GM06990 (cell line): ENCODE measurements at regions not wholly inside any gene's neighbourhood (a gene's known extent, or its start where the extent isn't known, plus 50 kb on each side); places are given as distances from the start of the nearest gene placed in this dataset.

ENCODE experiments used
- DNase-seq: peaks from one replicate; pipeline ENCODE4 v3.0.0-alpha.2; 2011; ENCODE audit not compliant: insufficient read length; ENCODE audit errors: extremely low read depth
- H3K27me3 ChIP-seq: replicated peaks from 2 replicates; pipeline ENCODE4 v1.6.0; 2011; ENCODE audit warnings: low read length; ENCODE audit not compliant: control insufficient read depth, insufficient read depth
- H3K36me3 ChIP-seq: 2 replicates; pipeline ENCODE4 v1.5.1; 2011; ENCODE audit warnings: low read length; ENCODE audit not compliant: control insufficient read depth, insufficient read depth
- H3K4me3 ChIP-seq: replicated peaks from 2 replicates; pipeline ENCODE4 v1.5.1; 2011; ENCODE audit warnings: low read depth, mild to moderate bottlenecking, control low read depth, low read length
- TF ChIP-seq, protein P1 (sequence below): IDR thresholded peaks from 2 replicates; pipeline ENCODE4 v1.5.1; 2011; ENCODE audit warnings: low read length, control low read depth, mild to moderate bottlenecking, inconsistent platforms; ENCODE audit not compliant: insufficient read depth, poor library complexity, severe bottlenecking

DNA sequence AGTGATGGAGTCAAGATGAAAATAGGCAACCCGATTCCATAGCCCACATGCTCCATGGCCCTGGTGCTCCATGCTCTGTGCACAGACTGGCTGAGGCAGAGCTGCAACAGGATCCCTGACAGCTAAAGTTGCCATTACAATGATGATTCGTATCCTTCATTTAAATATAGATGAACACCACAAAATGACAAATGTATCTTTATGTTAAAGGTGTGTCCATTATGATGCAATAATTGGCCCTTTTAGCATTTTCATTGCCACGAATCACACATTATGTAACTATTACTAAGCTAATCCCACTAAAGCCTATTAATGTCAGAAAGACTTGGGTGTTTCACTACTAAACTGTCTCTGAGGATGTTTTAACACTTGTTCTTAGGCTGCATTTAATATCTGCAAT is 270.2 kb upstream of the THBS1 start:
- H3K4me3 ChIP-seq = no peak overlapping the region
- no peak for DNase-seq
- no peaks in the 10 kb centered on the region for H3K36me3 ChIP-seq
- TF ChIP-seq, protein P1, sequence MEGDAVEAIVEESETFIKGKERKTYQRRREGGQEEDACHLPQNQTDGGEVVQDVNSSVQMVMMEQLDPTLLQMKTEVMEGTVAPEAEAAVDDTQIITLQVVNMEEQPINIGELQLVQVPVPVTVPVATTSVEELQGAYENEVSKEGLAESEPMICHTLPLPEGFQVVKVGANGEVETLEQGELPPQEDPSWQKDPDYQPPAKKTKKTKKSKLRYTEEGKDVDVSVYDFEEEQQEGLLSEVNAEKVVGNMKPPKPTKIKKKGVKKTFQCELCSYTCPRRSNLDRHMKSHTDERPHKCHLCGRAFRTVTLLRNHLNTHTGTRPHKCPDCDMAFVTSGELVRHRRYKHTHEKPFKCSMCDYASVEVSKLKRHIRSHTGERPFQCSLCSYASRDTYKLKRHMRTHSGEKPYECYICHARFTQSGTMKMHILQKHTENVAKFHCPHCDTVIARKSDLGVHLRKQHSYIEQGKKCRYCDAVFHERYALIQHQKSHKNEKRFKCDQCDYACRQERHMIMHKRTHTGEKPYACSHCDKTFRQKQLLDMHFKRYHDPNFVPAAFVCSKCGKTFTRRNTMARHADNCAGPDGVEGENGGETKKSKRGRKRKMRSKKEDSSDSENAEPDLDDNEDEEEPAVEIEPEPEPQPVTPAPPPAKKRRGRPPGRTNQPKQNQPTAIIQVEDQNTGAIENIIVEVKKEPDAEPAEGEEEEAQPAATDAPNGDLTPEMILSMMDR = no peak
- H3K27me3 ChIP-seq = no peaks in the 10 kb centered on the region

DNA sequence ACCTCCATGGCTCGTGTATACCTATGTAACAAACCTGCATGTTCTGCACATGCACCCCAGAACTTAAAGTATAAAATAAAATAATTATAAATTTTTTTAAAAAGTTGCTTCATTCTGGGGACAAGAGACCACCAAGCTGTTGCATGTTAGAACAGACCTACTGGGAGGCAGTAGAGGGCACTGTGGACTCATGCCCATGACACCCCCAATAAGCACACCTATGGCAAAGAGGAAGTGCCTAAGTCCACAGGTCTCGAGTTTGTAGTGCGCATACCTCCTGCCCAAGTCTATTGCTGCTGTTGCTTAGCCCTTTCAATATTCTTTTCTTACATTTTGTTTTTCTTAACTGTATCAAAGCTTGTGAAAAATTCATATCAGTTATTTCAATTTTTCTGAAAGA is 267.9 kb upstream of the THBS1 start:
- DNase-seq = no peak
- no peaks in the 10 kb centered on the region for H3K27me3 ChIP-seq

DNA sequence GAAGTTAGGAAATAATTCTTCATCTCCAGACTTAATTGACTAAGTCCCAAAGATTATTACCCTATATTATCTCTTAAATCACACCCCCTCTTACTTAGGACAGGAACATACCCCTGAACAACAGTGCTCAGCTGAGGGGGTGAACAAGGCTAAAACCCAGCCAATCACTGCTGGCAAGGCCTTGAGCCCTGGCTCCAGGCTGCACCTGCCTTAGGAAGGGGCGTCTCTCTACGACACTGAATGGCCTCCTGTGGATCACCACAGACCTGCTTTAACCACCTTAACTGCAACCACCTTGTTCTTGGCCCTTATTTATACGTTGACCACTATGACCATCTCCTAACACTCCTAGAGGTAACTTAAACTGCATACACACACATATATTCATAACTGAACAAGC is 267.4 kb upstream of the THBS1 start:
- DNase-seq = no peak
- no peaks in the 10 kb centered on the region for H3K27me3 ChIP-seq
- TF ChIP-seq, protein P1 = no peak
- H3K36me3 ChIP-seq = no peaks in the 10 kb centered on the region
- H3K4me3 ChIP-seq = no peak overlapping the region

More for the DNA sequence above, 267.9 kb upstream of the THBS1 start:
- no peaks in the 10 kb centered on the region for H3K36me3 ChIP-seq
- TF ChIP-seq, protein P1 = peak; percentile 70
- H3K4me3 ChIP-seq = no peak overlapping the region

DNA sequence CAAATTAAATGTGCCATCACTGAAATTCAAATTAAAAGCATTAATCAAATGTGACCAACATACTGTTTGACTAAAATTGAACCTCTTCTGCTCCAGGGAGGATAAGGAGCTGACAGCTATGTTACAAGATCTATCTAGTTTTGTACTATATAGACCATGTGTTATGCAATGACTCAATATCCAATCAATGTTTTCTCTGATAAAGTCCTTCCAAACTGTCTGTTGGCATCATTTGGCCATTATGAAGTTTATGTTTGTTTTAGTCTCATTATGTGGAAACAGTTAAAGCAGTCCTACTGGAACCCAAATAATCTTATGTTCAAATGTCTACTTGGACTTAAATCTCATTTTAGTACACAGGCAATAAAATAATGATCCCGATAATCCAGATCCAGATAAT is 267.0 kb upstream of the THBS1 start:
- no peak overlapping the region for H3K4me3 ChIP-seq
- DNase-seq = no peak
- no peaks in the 10 kb centered on the region for H3K36me3 ChIP-seq
- TF ChIP-seq, protein P1 = no peak
- no peaks in the 10 kb centered on the region for H3K27me3 ChIP-seq

DNA sequence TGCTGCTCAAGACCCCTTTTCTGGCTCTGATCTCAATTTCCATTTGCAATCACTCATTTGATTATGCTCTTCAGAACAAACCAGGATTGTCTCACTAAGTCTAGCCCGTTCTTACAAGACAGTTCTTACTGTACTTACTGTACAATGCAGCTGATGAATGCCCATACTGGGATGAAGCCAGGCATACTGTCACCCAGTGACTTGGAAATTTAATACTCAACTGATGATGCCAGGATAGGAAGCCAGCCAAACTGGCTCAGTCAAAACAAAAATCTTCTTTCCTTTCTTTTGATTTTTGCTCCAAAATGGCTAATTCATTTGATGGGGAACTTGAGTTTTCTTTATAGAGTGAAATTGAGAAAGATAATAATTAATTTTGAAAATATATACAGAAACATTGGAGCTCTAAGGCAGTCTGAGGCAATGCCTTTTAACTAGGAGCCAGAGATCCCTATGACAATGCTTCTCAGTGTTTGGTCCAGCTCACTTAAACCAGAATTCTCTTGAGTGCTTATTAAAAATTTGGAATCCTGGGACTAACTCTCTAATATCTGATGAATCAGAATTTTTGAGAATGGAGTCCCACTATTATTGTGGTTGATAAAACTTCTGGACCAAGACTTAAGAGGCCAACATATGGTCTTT is 265.6 kb upstream of the THBS1 start:
- Histone ChIP-seq H3K27me3 (no peaks in the 10 kb centered on the region), H3K36me3 (no peaks in the 10 kb centered on the region), H3K4me3 (no peak overlapping the region)
- TF ChIP-seq, protein P1 = no peak
- no peak for DNase-seq

DNA sequence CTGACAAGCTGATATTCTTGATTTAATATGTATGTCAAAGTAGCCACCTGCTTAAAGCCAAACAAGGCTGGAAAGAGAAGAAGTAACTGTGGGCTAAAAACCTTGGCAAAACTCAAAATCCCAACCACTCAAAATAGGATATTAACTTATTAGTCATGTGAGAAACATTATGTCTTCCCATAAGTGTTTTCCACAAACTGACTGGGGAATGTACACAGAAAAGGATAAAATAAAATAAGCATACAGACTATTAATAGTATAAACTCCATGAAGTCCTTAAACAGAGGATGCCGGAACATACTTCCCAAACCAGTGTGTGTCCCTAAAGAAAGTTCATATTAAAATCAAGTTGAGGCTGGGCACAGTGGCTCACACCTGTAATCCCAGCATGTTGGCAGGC is 263.7 kb upstream of the THBS1 start:
- no peak for DNase-seq
- no peaks in the 10 kb centered on the region for H3K27me3 ChIP-seq
- no peak overlapping the region for H3K4me3 ChIP-seq
- no peaks in the 10 kb centered on the region for H3K36me3 ChIP-seq
- TF ChIP-seq, protein P1 = no peak
